Suppressor macrophage (primary cell): ENCODE measurements at regions not wholly inside any gene's neighbourhood (a gene's known extent, or its start where the extent isn't known, plus 50 kb on each side); places are given as distances from the start of the nearest gene placed in this dataset.

Experiments
- DNase-seq, 4 experiments: peaks; one replicate each; pipeline ENCODE4 v3.0.0-alpha.2; 2020 to 2022

DNA sequence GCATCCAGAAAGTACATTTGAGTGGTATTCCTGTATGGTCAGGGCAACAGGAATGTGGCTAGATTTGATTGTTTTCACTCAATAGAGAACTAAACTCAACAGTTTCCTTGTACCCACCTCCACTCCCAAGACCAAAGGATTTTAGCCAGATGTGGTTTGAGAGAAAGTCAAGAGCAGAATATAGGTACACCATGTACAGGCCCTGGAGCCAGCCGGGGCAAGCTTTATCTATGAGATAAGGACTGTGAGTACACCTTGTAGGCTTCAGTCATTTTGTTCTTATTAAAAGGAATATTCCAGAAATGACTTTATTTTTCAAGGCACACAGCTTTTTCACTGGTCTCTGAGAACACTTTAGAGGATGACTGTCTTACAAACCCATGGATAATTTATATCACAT is 192.4 kb upstream of the JUN start:
- no peak for DNase-seq

DNA sequence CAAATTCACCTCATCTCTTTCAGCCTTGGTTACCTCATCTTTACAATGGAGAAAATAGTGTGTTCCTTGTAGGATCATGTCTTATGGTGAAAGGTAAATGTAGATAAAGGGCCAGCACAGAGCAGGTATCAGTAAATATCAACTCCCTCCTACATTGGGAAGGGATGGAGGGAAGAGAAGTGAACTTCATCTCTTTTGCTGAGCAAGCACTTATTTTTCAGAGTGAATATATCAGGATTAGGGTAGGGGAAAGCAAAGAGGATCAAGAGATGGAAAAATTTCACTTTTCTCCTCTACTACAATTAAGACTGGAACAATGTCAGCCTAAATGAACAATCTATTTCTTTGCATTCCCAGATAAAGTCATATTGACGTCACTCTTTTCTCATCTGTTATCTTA is 193.8 kb upstream of the JUN start:
- DNase-seq = no peak

- DNase-seq = peak; percentile 21 to 74 (median 48)
These were observed 194.2 kb upstream of the JUN start for GRCh38 chr1:58978096-58978495.

- peak; percentile 67 to 87 (median 79) for DNase-seq
These were observed 195.2 kb upstream of the JUN start for GRCh38 chr1:58979086-58979485.

DNA sequence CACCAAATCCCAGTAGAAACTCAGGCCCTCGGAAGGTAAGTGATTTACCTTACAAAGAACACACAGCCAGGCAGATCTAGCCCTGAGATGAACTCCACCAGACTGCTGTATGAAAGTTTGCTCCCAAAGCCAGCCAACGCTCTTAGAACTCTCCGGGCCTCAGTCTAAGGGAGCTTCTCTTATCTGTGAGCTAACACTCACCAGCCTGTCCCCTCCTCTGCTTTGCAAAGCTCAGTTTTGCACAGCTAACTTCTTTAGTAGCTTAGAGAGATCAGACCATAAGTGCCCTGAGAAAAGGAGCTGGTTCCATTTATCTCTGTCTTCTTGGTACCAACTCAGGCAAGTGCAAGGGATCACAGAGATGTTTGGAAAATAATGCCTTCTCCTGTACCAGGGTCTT is 195.8 kb upstream of the JUN start:
- DNase-seq = no peak

- no peak for DNase-seq
These were observed 197.5 kb upstream of the JUN start for GRCh38 chr1:58981392-58981791.

GRCh38 chr1:58982259-58982998 is 198.6 kb upstream of the JUN start:
- no peak for DNase-seq

DNA sequence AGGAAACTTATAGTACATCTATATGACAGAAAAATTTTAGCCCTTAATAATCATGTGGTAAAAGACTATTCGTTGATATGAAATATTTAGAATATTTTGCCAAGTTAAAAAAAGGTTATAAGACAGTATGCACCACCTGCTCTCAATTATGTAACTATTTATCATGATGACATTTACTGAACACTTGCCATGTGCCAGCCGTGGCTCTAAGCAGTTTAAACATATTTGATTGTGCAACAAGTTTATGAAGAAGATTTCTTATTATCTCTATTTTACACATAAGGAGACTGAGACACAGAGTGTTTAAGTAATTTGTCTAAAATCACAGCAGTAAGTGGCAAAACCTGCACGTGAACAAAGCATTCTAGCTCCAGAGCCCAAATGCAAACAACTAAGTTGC is 199.3 kb upstream of the JUN start:
- no peak for DNase-seq

GRCh38 chr1:58983633-58984245 is 199.9 kb upstream of the JUN start:
- DNase-seq = no peak

- no peak for DNase-seq
These were observed 203.3 kb upstream of the JUN start for GRCh38 chr1:58986996-58987767.

GRCh38 chr1:58988752-58989151 is 204.9 kb upstream of the JUN start:
- DNase-seq = no peak

- DNase-seq = no peak
These were observed 206.0 kb upstream of the JUN start for GRCh38 chr1:58989845-58990244.

- DNase-seq = no peak
These were observed 207.5 kb upstream of the JUN start for GRCh38 chr1:58991305-58991704.

DNA sequence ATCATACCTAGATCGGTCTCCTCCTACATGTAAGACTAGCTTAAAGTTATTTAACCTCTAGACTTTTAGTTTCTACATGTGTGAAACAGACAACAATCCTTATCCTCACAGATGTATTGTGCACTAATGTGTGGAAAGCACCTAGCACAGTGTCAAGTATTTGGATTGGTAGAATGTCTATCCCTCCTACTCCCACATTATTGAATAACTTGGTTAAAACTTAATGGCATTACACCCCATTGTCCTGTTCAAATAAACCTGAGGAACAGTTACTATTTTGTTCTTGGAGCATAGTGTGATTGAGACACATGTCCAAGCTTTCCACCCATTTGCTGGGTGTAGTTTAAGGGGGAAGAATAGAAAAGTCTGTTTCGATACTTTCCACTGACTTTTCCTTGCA is 208.8 kb upstream of the JUN start:
- DNase-seq = no peak

- no peak for DNase-seq
These were observed 209.6 kb upstream of the JUN start for GRCh38 chr1:58993403-58993802.

DNA sequence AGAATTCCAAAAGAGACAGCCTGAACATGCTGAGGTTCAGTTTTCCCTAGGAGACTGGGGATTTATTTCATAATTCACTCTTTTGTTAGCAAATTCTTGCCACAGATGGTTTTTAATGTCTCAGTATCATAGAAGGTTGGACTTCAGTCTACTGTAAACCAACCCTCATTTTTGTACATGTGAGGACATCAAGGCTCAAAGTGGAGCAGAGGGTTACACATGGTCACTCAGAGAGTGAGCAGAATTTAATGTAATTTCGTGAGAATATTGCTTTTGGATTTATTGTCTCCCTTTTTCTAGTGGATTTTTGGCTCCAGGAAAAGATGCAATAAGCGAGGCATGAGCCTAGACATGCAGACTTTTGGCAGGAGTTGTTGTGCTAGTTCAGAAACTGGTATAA is 210.8 kb upstream of the JUN start:
- no peak for DNase-seq

DNA sequence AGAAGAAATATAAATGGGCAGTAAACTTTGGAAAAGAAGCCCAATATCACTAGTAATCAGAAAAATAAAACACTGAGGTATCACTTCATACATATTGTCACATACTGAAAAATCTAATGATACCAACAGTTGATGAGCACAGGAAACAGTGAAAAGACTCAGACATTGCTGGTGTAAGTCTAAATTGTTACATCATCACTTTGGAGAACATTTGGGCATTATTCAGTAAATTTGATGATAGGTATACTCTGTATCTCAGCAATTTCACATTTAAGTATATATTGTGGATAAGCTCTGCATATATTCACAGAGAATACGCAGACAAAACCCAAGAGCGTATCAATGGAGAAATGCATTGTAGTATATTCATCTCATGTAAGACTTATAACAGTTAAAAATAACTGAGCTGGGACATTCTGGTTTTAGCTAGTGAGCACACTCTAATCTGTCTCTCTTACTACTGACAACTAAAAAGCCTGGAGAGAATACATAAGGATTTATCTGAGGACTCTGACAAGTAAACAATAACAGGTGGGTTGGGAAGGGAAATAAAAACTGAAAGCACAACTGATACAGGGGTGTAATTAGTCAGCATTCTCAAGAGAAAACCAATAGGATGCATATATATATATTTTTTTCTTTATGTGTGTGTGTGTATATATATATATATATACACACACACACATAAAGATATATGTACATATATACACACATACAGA is 212.7 kb upstream of the JUN start:
- no peak for DNase-seq

DNA sequence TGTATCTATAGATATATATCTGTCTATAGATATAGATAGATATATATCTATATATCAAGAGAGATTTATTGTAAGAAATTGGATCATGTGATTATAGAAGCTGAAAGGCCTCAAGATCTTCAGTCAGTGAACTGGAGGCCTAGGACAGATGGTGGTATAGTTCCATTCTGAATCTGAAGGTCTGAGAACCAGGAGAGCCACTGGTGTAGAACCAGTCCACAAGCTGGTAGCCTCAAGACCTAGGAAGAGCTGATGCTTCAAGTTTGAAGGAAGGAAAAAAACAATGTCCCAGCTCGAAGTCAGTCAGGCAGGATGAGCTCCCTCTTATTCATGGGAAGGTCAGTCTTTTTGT is 213.2 kb upstream of the JUN start:
- no peak for DNase-seq

GRCh38 chr1:58997637-58998036 is 213.8 kb upstream of the JUN start:
- no peak for DNase-seq

DNA sequence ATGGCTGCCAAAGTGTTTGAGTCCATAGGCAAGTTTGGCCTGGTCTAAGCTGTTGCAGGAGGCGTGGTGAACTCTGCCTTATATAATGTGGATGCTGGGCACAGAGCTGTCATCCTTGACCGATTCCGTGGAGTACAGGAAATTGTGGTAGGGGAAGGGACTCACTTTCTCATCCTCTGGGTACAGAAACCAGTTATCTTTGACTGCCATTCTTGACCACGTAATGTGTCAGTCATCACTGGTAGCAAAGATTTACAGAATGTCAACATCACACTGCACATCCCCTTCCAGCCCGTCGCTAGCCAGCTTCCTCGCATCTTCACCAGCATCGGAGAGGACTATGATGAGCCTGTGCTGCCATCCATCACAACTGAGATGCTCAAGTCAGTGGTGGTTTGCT is 215.8 kb upstream of the JUN start:
- DNase-seq = no peak

- DNase-seq = peak; percentile 21 to 69 (median 38)
These were observed 220.9 kb upstream of the JUN start for GRCh38 chr1:59004755-59005154.

GRCh38 chr1:59005491-59006288 is 221.8 kb upstream of the JUN start:
- peak in 2 of 4 experiments; percentile 18 to 28 for DNase-seq

DNA sequence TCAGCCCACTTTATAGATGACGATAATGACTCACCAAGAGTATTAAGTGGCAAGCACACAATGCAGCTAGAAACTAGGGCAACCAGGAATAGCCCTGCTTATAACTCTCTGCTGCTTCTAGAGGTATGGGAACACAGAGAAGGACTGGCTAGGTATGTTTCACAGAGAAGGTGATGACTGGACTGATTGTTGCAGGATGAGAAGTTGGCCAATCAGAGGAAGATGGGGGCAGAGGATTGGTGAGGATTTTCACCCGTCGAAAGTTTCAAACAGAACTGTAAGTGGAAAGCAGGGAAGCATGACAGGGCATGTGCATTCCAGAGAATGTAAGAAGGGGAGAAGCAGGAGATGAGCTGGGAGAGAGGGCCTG is 222.4 kb upstream of the JUN start:
- DNase-seq = no peak
